Astrocyte (in vitro differentiated cells and primary cell): ENCODE measurements at regions not wholly inside any gene's neighbourhood (a gene's known extent, or its start where the extent isn't known, plus 50 kb on each side); places are given as distances from the start of the nearest gene placed in this dataset.
A peak's percentile ranks its signal among the peaks of the same experiment; 100 is the strongest.

Experiments used
- DNase-seq: peaks from one replicate; pipeline ENCODE4 v3.0.0-alpha.2; 2010; ENCODE audit warnings: low read depth
- FAIRE-seq: peaks from 2 replicates; lab custom pipeline; 2011; peaks lifted over from hg19 to GRCh38; lab: Jason Lieb, UNC
- H2AFZ ChIP-seq: 2 replicates; pipeline ENCODE4 v1.6.0; 2012; ENCODE audit warnings: low read depth, low read length, inconsistent platforms
- H3K27ac ChIP-seq: 2 replicates; pipeline ENCODE4 v1.5.1; 2011; ENCODE audit warnings: low read depth, low read length, inconsistent platforms
- H3K27me3 ChIP-seq: 2 replicates; pipeline ENCODE4 v1.6.0; 2011; ENCODE audit warnings: low read length, inconsistent platforms; ENCODE audit not compliant: insufficient read depth
- H3K36me3 ChIP-seq: 2 replicates; pipeline ENCODE4 v1.5.1; 2011; ENCODE audit warnings: low read length, inconsistent platforms; ENCODE audit not compliant: insufficient read depth
- H3K4me1 ChIP-seq: 2 replicates; pipeline ENCODE4 v1.5.1; 2011; ENCODE audit warnings: low read length, inconsistent platforms; ENCODE audit not compliant: insufficient read depth
- H3K4me2 ChIP-seq: 2 replicates; pipeline ENCODE4 v1.6.0; 2012; ENCODE audit warnings: low read length, inconsistent platforms
- H3K4me3 ChIP-seq: 2 replicates; pipeline ENCODE4 v1.5.1; 2011; ENCODE audit warnings: low read depth, mild to moderate bottlenecking, low read length, inconsistent platforms; ENCODE audit not compliant: insufficient read depth
- H3K79me2 ChIP-seq: 2 replicates; pipeline ENCODE4 v1.6.0; 2012; ENCODE audit warnings: mild to moderate bottlenecking, low read length, inconsistent platforms; ENCODE audit not compliant: insufficient read depth
- H3K9ac ChIP-seq: 2 replicates; pipeline ENCODE4 v1.6.0; 2012; ENCODE audit warnings: mild to moderate bottlenecking, low read length, inconsistent platforms
- H3K9me3 ChIP-seq: 2 replicates; pipeline ENCODE4 v1.5.1; 2012; ENCODE audit warnings: low read depth, mild to moderate bottlenecking, low read length, inconsistent platforms; ENCODE audit not compliant: insufficient read depth
- H4K20me1 ChIP-seq: 2 replicates; pipeline ENCODE4 v1.6.0; 2012; ENCODE audit warnings: low read length, inconsistent platforms; ENCODE audit not compliant: insufficient read depth
- H3K27ac Mint-ChIP-seq: one replicate; pipeline ENCODE4 v1.8.0; 2021; ENCODE audit warnings: mild to moderate bottlenecking, mixed read lengths; ENCODE audit not compliant: unreplicated experiment
- H3K27me3 Mint-ChIP-seq: one replicate; pipeline ENCODE4 v1.8.0; 2021; ENCODE audit warnings: low read depth, mixed read lengths; ENCODE audit not compliant: unreplicated experiment
- H3K36me3 Mint-ChIP-seq: one replicate; pipeline ENCODE4 v1.8.0; 2021; ENCODE audit warnings: low read depth, mixed read lengths; ENCODE audit not compliant: unreplicated experiment
- H3K4me1 Mint-ChIP-seq: one replicate; pipeline ENCODE4 v1.8.0; 2021; ENCODE audit warnings: low read depth, mixed read lengths; ENCODE audit not compliant: unreplicated experiment
- H3K4me3 Mint-ChIP-seq: one replicate; pipeline ENCODE4 v1.8.0; 2021; ENCODE audit warnings: mild to moderate bottlenecking, moderate library complexity, mixed read lengths; ENCODE audit not compliant: unreplicated experiment
- H3K9me3 Mint-ChIP-seq: one replicate; pipeline ENCODE4 v1.8.0; 2021; ENCODE audit warnings: mild to moderate bottlenecking, mixed read lengths; ENCODE audit not compliant: unreplicated experiment
- EZH2 ChIP-seq: IDR thresholded peaks from 2 replicates; pipeline ENCODE4 v1.6.1; 2012; ENCODE audit warnings: mild to moderate bottlenecking, low read length, inconsistent platforms; ENCODE audit not compliant: insufficient read depth
- TF ChIP-seq, protein P1 (sequence below): IDR thresholded peaks from 2 replicates; pipeline ENCODE4 v1.5.1; 2011; ENCODE audit warnings: low read depth, mild to moderate bottlenecking, inconsistent platforms, low read length, moderate library complexity; ENCODE audit not compliant: insufficient read depth

DNA sequence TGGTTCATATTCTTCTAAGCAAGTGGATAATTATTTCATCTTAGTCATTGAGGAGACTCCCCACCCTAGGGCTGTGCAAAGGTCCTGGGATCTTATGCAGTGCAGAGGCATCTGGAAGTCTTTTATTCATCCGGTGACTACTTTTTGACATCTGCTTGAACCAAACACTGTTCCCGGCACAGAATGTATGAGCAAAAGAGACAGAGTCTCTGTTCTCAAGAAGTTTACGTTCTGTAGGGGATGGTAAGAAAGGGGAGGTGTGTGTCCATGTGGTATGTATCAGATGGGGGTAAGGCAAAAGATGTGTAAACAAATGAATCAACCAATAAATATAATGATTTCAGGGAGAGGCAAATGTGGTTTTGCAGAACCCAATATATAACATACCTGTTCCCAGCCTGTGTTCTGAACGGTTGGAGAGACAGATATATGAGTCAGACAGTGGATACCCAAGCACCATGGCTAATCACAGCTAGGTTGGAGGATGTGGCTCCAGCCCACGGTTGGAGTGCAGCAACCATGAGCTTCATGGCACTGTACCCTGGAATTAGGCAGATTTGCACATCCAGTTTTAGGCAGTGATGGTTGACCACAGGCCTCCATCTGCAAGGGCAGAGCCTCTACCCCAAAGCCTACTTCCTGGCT, 75.1 kb upstream of the CADM1 start:
- peaks cover 3% of the 10 kb centered on the region for H3K9me3 Mint-ChIP-seq
- Histone ChIP-seq H3K27ac (no peak overlapping the region), H3K4me1 (no peaks in the 10 kb centered on the region), H3K4me2 (no peak overlapping the region), H3K4me3 (no peak overlapping the region), H3K9ac (no peak overlapping the region), H2AFZ (no peak overlapping the region), H3K79me2 (no peaks in the 10 kb centered on the region), H3K36me3 (no peaks in the 10 kb centered on the region), H4K20me1 (no peaks in the 10 kb centered on the region), H3K27me3 (peaks cover 5% of the 10 kb centered on the region), H3K9me3 (no peaks in the 10 kb centered on the region)
- no peaks in the 10 kb centered on the region for H3K36me3 Mint-ChIP-seq
- DNase-seq (no peak), FAIRE-seq (no peak)
- no peak overlapping the region for H3K27ac Mint-ChIP-seq
- H3K27me3 Mint-ChIP-seq: peaks cover 14% of the 10 kb centered on the region
- no peak for TF ChIP-seq EZH2
- TF ChIP-seq, protein P1, sequence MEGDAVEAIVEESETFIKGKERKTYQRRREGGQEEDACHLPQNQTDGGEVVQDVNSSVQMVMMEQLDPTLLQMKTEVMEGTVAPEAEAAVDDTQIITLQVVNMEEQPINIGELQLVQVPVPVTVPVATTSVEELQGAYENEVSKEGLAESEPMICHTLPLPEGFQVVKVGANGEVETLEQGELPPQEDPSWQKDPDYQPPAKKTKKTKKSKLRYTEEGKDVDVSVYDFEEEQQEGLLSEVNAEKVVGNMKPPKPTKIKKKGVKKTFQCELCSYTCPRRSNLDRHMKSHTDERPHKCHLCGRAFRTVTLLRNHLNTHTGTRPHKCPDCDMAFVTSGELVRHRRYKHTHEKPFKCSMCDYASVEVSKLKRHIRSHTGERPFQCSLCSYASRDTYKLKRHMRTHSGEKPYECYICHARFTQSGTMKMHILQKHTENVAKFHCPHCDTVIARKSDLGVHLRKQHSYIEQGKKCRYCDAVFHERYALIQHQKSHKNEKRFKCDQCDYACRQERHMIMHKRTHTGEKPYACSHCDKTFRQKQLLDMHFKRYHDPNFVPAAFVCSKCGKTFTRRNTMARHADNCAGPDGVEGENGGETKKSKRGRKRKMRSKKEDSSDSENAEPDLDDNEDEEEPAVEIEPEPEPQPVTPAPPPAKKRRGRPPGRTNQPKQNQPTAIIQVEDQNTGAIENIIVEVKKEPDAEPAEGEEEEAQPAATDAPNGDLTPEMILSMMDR: no peak
- peaks cover 28% of the 10 kb centered on the region for H3K4me1 Mint-ChIP-seq
- H3K4me3 Mint-ChIP-seq: peak overlapping the region; percentile 29

DNA sequence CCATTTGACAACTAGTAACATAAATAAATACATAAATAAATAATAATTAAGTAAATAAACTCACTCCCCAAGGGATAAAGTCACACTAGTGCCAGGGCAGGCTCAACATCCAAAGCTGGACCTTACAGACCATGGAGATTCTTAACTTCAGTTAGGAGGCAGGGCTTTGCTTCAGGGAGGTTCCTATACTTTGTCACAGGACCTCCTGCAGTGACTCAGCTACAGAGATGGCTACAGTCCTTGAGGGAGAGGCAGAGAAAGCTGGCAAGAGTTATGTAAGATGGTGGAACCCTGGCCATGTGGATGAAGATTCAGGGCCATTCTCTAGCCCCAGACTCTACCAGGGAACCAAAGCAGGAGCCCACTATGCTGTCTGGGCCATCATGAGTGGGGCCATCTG, 74.1 kb upstream of the CADM1 start:
- Histone ChIP-seq H3K9ac (no peak overlapping the region), H3K27me3 (peaks cover 5% of the 10 kb centered on the region), H3K27ac (no peak overlapping the region), H4K20me1 (no peaks in the 10 kb centered on the region), H3K4me3 (no peak overlapping the region), H3K36me3 (no peaks in the 10 kb centered on the region), H3K9me3 (no peaks in the 10 kb centered on the region), H3K4me1 (no peaks in the 10 kb centered on the region), H3K79me2 (no peaks in the 10 kb centered on the region), H3K4me2 (no peak overlapping the region), H2AFZ (no peak overlapping the region)
- FAIRE-seq (no peak), DNase-seq (no peak)
- peaks cover 14% of the 10 kb centered on the region for H3K27me3 Mint-ChIP-seq
- no peak for TF ChIP-seq EZH2
- TF ChIP-seq, protein P1: no peak
- peaks cover 3% of the 10 kb centered on the region for H3K9me3 Mint-ChIP-seq
- no peaks in the 10 kb centered on the region for H3K36me3 Mint-ChIP-seq
- H3K4me3 Mint-ChIP-seq: no peak overlapping the region
- H3K27ac Mint-ChIP-seq: no peak overlapping the region
- H3K4me1 Mint-ChIP-seq: peaks cover 28% of the 10 kb centered on the region

DNA sequence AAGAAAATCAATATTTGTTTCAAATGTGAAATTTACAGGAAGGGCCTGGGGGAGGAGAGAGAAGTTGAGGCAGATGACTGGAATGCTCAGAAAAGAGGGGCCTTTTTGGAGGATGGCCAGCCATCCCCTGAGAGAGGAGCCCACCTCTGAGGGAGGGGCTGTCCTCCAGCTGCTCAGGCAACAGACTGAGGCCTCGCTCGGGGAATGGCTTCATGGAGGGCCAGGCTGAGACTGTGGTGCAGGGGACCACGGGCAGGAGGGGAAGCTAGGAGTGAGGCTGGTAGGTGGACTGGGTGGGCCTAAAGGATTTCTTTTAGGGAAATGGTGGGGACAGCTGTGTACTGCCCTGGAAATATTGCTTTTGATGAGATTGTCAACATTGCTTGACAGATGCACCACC, 73.5 kb upstream of the CADM1 start:
- Histone ChIP-seq H3K27me3 (peaks cover 5% of the 10 kb centered on the region), H3K4me1 (no peaks in the 10 kb centered on the region), H4K20me1 (no peaks in the 10 kb centered on the region), H3K36me3 (no peaks in the 10 kb centered on the region), H3K9me3 (no peaks in the 10 kb centered on the region), H3K4me3 (no peak overlapping the region), H3K9ac (no peak overlapping the region), H3K4me2 (no peak overlapping the region), H2AFZ (no peak overlapping the region), H3K27ac (no peak overlapping the region), H3K79me2 (no peaks in the 10 kb centered on the region)
- Mint-ChIP-seq H3K36me3 (no peaks in the 10 kb centered on the region), H3K4me3 (no peak overlapping the region), H3K4me1 (peaks cover 32% of the 10 kb centered on the region), H3K27me3 (peaks cover 14% of the 10 kb centered on the region), H3K9me3 (peaks cover 3% of the 10 kb centered on the region), H3K27ac (no peak overlapping the region)
- no peak for FAIRE-seq
- TF ChIP-seq, protein P1: no peak
- no peak for TF ChIP-seq EZH2
- no peak for DNase-seq
